Astrocyte of the spinal cord (primary cell): ENCODE measurements at regions not wholly inside any gene's neighbourhood (a gene's known extent, or its start where the extent isn't known, plus 50 kb on each side); places are given as distances from the start of the nearest gene placed in this dataset.

Experiments
- DNase-seq: peaks from one replicate; pipeline ENCODE4 v3.0.0; 2011; ENCODE audit warnings: low read depth, low spot score
- H3K4me3 ChIP-seq: 2 replicates; pipeline ENCODE4 v1.5.1; 2011; ENCODE audit warnings: low read depth, mild to moderate bottlenecking, low read length, moderate library complexity
- in situ Hi-C: cut with HindIII; loops from 2 replicates; pipeline ENCODE4 v1.10.0; 2017; ENCODE audit warnings: low sequenced_read_pairs
- TF ChIP-seq, protein P1 (sequence below): IDR thresholded peaks from 2 replicates; pipeline ENCODE4 v1.5.1; 2012; ENCODE audit warnings: low read depth, mild to moderate bottlenecking, low read length, inconsistent platforms

GRCh38 chr11:130694488-130695045 is 221.7 kb downstream of the SNX19 start:
- TF ChIP-seq, protein P1, sequence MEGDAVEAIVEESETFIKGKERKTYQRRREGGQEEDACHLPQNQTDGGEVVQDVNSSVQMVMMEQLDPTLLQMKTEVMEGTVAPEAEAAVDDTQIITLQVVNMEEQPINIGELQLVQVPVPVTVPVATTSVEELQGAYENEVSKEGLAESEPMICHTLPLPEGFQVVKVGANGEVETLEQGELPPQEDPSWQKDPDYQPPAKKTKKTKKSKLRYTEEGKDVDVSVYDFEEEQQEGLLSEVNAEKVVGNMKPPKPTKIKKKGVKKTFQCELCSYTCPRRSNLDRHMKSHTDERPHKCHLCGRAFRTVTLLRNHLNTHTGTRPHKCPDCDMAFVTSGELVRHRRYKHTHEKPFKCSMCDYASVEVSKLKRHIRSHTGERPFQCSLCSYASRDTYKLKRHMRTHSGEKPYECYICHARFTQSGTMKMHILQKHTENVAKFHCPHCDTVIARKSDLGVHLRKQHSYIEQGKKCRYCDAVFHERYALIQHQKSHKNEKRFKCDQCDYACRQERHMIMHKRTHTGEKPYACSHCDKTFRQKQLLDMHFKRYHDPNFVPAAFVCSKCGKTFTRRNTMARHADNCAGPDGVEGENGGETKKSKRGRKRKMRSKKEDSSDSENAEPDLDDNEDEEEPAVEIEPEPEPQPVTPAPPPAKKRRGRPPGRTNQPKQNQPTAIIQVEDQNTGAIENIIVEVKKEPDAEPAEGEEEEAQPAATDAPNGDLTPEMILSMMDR, result no peak
- H3K4me3 ChIP-seq, result no peak overlapping the region
- no peak for DNase-seq
- in situ Hi-C loops, result no loop called here

DNA sequence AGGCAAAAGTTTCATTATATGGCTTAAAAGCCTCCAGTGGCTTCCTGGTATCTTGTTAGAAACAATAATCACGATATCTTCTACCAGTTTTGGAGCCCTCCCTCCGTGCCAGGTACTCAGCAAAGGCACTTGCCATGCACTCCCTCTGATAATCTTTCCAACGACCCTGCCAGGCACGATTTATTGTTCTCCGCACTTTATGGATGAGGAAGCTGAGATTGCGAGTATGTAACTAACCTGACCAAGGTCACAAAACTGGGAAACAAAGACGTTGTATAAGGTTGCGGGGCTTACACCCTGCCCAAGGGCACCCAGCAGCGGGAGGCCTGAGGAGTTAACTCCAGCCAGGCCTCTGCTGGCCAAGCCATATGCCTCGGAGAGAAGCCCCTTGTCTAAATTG is 218.1 kb downstream of the SNX19 start:
- DNase-seq, result no peak
- TF ChIP-seq, protein P1, result no peak
- in situ Hi-C loops, result no loop called here
- no peak overlapping the region for H3K4me3 ChIP-seq

DNA sequence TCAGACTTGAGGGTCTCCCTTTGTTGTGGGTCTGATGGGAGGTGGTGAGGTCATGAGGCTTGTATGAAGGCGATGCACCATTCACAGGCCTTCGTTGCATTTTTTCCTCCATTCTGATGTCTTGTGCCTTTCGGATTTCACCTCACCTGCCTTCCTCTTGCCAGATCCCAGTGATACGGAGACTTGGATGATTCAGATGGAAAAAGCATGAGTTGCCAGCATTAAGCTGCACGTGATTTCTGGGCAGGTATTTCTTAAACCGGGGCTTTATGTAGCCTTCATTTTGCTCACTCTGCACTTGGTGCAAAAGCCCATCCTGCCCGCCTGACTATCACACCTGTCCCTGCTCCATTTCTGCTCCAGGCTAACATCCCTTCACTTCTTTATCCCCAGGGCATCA is 216.7 kb downstream of the SNX19 start:
- TF ChIP-seq, protein P1, result no peak
- no peak overlapping the region for H3K4me3 ChIP-seq
- in situ Hi-C loops, result no loop called here
- DNase-seq, result no peak

DNA sequence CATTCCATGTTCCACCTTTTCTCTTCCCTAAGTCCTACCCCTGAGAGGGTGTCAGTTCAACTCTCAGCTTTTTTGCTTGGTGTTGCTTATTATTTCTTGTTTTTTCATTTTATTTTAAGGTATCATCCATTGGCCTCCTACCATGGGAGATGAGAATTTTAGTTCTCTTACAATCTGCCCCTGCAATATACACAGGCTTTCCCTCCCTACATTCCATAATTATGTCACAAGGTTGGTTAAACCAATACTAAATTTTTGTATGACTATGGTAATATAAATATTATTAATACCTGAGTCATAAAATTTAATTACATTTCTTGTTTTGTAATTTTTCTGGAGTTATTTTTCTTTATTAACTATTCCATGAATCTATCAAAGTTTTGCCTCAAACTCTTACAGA is 216.2 kb downstream of the SNX19 start:
- H3K4me3 ChIP-seq, result no peak overlapping the region
- DNase-seq, result no peak
- TF ChIP-seq, protein P1, result no peak
- in situ Hi-C loops, result no loop called here

DNA sequence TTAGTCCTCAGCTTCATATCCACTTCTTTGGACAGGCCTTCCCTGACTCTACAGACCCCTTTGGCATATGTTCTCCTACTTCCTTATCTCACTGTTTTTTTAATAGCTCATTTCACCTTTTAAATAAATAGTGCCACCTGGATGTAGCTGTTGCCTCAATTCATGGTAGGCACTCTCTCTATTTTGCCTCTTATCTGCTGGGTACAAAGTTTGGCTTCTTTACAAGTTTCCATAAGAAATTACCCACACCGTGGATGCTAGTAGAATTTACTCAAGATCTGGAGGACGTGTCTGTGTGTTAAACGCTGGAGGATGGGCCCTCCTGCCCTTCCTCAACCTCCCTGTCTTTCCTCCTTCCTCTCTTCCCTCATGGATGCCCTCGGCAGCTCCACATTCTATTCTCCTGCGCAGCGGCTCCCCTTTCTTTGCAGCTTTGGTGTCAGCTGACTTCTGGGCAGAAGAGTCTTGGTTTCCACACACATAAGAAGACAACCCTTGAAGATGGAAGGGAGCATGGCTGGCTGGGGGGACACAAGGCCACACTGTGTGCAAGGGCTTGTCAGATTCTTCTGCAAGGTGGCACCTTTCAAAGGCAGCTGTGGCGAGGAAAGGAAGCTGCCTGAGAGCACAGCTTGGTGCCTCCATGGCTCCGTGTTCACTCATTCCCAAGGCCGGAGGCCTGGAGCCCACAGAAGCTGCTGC is 212.6 kb downstream of the SNX19 start:
- no peak for DNase-seq
- no peak overlapping the region for H3K4me3 ChIP-seq
- TF ChIP-seq, protein P1, result no peak
- in situ Hi-C loops, result no loop called here

GRCh38 chr11:130705670-130706421 is 210.4 kb downstream of the SNX19 start:
- in situ Hi-C loops, result no loop called here
- H3K4me3 ChIP-seq, result no peak overlapping the region
- no peak for DNase-seq
- TF ChIP-seq, protein P1, result no peak
